IMR-90 (cell line): ENCODE measurements at regions not wholly inside any gene's neighbourhood (a gene's known extent, or its start where the extent isn't known, plus 50 kb on each side); places are given as distances from the start of the nearest gene placed in this dataset.

Experiments used
- ATAC-seq: fragments of 200-7000 bp; cut with Tn5 transposase; 2 replicates; pipeline ENCODE4 v1.9.1; 2020; ENCODE audit warnings: low read depth, mild to moderate bottlenecking, moderate library complexity
- BruUV-seq: library from RNA; stranded (reverse); fragments of 400-500 nt; replicated peaks from 2 replicates; lab custom pipeline; 2021; lab: Mats Ljungman, UMichigan
- CTCF ChIA-PET: fragments of 300-600 bp; formaldehyde crosslinking; extraction: SDS; loops from one replicate; lab custom pipeline; 2021; ENCODE audit warnings: antibody characterized with exemption; lab: Yijun Ruan, JAX
- POLR2A ChIA-PET: fragments of 300-600 bp; sonication (Branson Sonifier 250); formaldehyde crosslinking; loops from one replicate; lab custom pipeline; 2022; ENCODE audit warnings: antibody characterized with exemption; ENCODE audit not compliant: unreplicated experiment; lab: Charles Lee
- DNase-seq: peaks from one replicate; pipeline ENCODE4 v3.0.0; 2013
- H2AFZ ChIP-seq: replicated peaks from 2 replicates; pipeline ENCODE3; 2013; ENCODE audit warnings: low read length, mild to moderate bottlenecking; ENCODE audit not compliant: poor library complexity
- H2AK5ac ChIP-seq: 2 replicates; pipeline ENCODE4 v1.6.1; 2013; ENCODE audit warnings: low read depth, low read length, inconsistent platforms
- H2AK9ac ChIP-seq: replicated peaks from 2 replicates; pipeline ENCODE3; 2013; ENCODE audit warnings: mild to moderate bottlenecking, low read depth, low read length, moderate library complexity; ENCODE audit not compliant: poor library complexity
- H2BK120ac ChIP-seq: 2 replicates; pipeline ENCODE4 v1.6.1; 2013; ENCODE audit warnings: low read depth, low read length, inconsistent platforms
- H2BK15ac ChIP-seq: 3 replicates; pipeline ENCODE4 v1.6.1; 2013; ENCODE audit warnings: low read depth, low read length, inconsistent platforms
- H2BK20ac ChIP-seq: 2 replicates; pipeline ENCODE4 v1.6.1; 2013; ENCODE audit warnings: low read depth, mild to moderate bottlenecking, inconsistent platforms, low read length, moderate library complexity
- H2BK5ac ChIP-seq: 2 replicates; pipeline ENCODE4 v1.6.1; 2013; ENCODE audit warnings: mild to moderate bottlenecking, low read depth, low read length, inconsistent platforms; ENCODE audit not compliant: poor library complexity, severe bottlenecking
- H3K14ac ChIP-seq: replicated peaks from 2 replicates; pipeline ENCODE4 v1.6.1; 2013; ENCODE audit warnings: low read depth, low read length, inconsistent platforms
- H3K18ac ChIP-seq: 2 replicates; pipeline ENCODE4 v1.6.1; 2013; ENCODE audit warnings: low read depth, low read length, control low read depth
- H3K23ac ChIP-seq: 2 replicates; pipeline ENCODE4 v1.6.1; 2013; ENCODE audit warnings: low read depth, low read length, inconsistent platforms
- H3K27ac ChIP-seq: 2 replicates; pipeline ENCODE4 v1.5.1; 2013; ENCODE audit warnings: mild to moderate bottlenecking, control low read depth, low read length; ENCODE audit not compliant: insufficient read depth
- H3K27me3 ChIP-seq: 2 replicates; pipeline ENCODE4 v1.6.1; 2013; ENCODE audit warnings: low read length; ENCODE audit not compliant: control insufficient read depth, insufficient read depth
- H3K36me3 ChIP-seq: 2 replicates; pipeline ENCODE4 v1.6.1; 2013; ENCODE audit warnings: low read length, mixed read lengths; ENCODE audit not compliant: control insufficient read depth, insufficient read depth
- H3K4ac ChIP-seq: 2 replicates; pipeline ENCODE4 v1.6.1; 2013; ENCODE audit warnings: low read depth, low read length, inconsistent platforms
- H3K4me1 ChIP-seq: 2 replicates; pipeline ENCODE4 v1.6.1; 2013; ENCODE audit warnings: low read length, mixed read lengths; ENCODE audit not compliant: control insufficient read depth, insufficient read depth
- H3K4me2 ChIP-seq: 2 replicates; pipeline ENCODE4 v1.6.1; 2013; ENCODE audit warnings: low read depth, mild to moderate bottlenecking, control low read depth, low read length, moderate library complexity
- H3K4me3 ChIP-seq: 2 replicates; pipeline ENCODE4 v1.5.1; 2013; ENCODE audit warnings: low read depth, mild to moderate bottlenecking, control low read depth, low read length, moderate library complexity; ENCODE audit not compliant: insufficient read depth
- H3K56ac ChIP-seq: 2 replicates; pipeline ENCODE4 v1.6.1; 2013; ENCODE audit warnings: low read length, inconsistent platforms; ENCODE audit not compliant: insufficient read depth; ENCODE audit errors: extremely low read depth
- H3K79me1 ChIP-seq, 2 experiments: 2 replicates each; pipeline ENCODE4 v1.6.1; 2013; ENCODE audit warnings: low read length in 2 of 2, inconsistent platforms in 1 of 2, low read depth in 1 of 2
- H3K9ac ChIP-seq: 2 replicates; pipeline ENCODE4 v1.6.1; 2013; ENCODE audit warnings: low read depth, low read length, control low read depth
- H3K9me1 ChIP-seq: 2 replicates; pipeline ENCODE4 v1.6.1; 2013; ENCODE audit warnings: low read length, inconsistent platforms; ENCODE audit not compliant: insufficient read depth
- H3K9me3 ChIP-seq: 2 replicates; pipeline ENCODE4 v1.6.1; 2013; ENCODE audit warnings: low read length; ENCODE audit not compliant: control insufficient read depth, insufficient read depth
- H4K20me1 ChIP-seq: 2 replicates; pipeline ENCODE4 v1.6.1; 2013; ENCODE audit warnings: low read length, inconsistent platforms; ENCODE audit not compliant: insufficient read depth
- H4K5ac ChIP-seq: 2 replicates; pipeline ENCODE4 v1.6.1; 2013; ENCODE audit warnings: mild to moderate bottlenecking, low read depth, low read length, control low read depth
- H4K8ac ChIP-seq, 2 experiments: 2 replicates each; pipeline ENCODE4 v1.6.1; 2013; ENCODE audit warnings: low read depth in 2 of 2, low read length in 2 of 2, control low read depth in 1 of 2, inconsistent platforms in 1 of 2
- H4K91ac ChIP-seq: 2 replicates; pipeline ENCODE4 v1.6.1; 2013; ENCODE audit warnings: low read depth, low read length, inconsistent platforms; ENCODE audit not compliant: insufficient read depth
- CEBPB ChIP-seq: IDR thresholded peaks from 2 replicates; pipeline ENCODE4 v1.6.1; 2012; ENCODE audit warnings: low read depth, low read length, improper control_type of control experiment
- CHD1 ChIP-seq: IDR thresholded peaks from 2 replicates; pipeline ENCODE4 v1.6.1; 2012; ENCODE audit warnings: low read depth, low read length, improper control_type of control experiment
- FOS ChIP-seq: fragments of 150-350 bp; IDR thresholded peaks from 2 replicates; pipeline ENCODE4 v1.6.1; 2016; ENCODE audit warnings: low read depth, low read length
- MAFK ChIP-seq: IDR thresholded peaks from 2 replicates; pipeline ENCODE4 v1.6.1; 2012; ENCODE audit warnings: low read depth, low read length, improper control_type of control experiment
- MAZ ChIP-seq: IDR thresholded peaks from 2 replicates; pipeline ENCODE4 v1.6.1; 2012; ENCODE audit warnings: low read depth, mild to moderate bottlenecking, low read length, improper control_type of control experiment, moderate library complexity, borderline replicate concordance
- POLR2A ChIP-seq: IDR thresholded peaks from 2 replicates; pipeline ENCODE4 v1.6.1; 2012; ENCODE audit warnings: mild to moderate bottlenecking, low read depth, low read length
- WGBS, 2 experiments: methylation state at CpG; one replicate each; pipeline versions ENCODE4 v1.1.5 to v1.1.7; 2013; ENCODE audit warnings: missing lambda C conversion rate in 2 of 2; ENCODE audit not compliant: insufficient read length in 1 of 2; ENCODE audit errors: extremely low coverage in 2 of 2; 5-methylcytosine and 5-hydroxymethylcytosine counted together
- dilution Hi-C: fragments of 300-500 bp; cut with HindIII; formaldehyde crosslinking; loops from one replicate; pipeline ENCODE4 v1.14.3; 2018; ENCODE audit warnings: low sequenced_read_pairs; ENCODE audit not compliant: unreplicated experiment
- in situ Hi-C: fragments of 300-500 bp; cut with MboI; formaldehyde crosslinking; loops from 3 replicates; pipeline ENCODE4 v1.14.3; 2019; ENCODE audit warnings: low sequenced_read_pairs, inconsistent platforms, mixed read lengths
- intact Hi-C: fragments of 100-400 bp; cut with micrococcal nuclease; formaldehyde crosslinking; loops from 2 replicates; pipeline ENCODE4 v1.10.0; 2022
- TF ChIP-seq, protein P1 (sequence below): conservative IDR thresholded peaks from 2 replicates; pipeline ENCODE4 v1.5.1; 2012; ENCODE audit warnings: mild to moderate bottlenecking, low read depth, low read length, improper control_type of control experiment
- TF ChIP-seq, protein P2 (sequence below): fragments of 150-350 bp; IDR thresholded peaks from 2 replicates; pipeline ENCODE4 v1.6.1; 2016; ENCODE audit warnings: low read depth, mild to moderate bottlenecking, low read length, moderate library complexity, borderline replicate concordance

GRCh38 chr12:111256629-111257434 lies 112.1 kb downstream of the PHETA1 start:
- Histone ChIP-seq H3K4me2 (no peak overlapping the region), H3K14ac (no peak overlapping the region), H4K20me1 (no peaks in the 10 kb centered on the region), H2AFZ (no peak overlapping the region), H3K4me1 (no peaks in the 10 kb centered on the region), H3K27me3 (no peaks in the 10 kb centered on the region; the same call in 1 of the 2 replicates), H2BK5ac (no peak overlapping the region), H3K79me1 (no peaks in the 10 kb centered on the region), H2AK9ac (no peak overlapping the region), H3K36me3 (no peaks in the 10 kb centered on the region), H2BK15ac (no peak overlapping the region), H3K4ac (no peak overlapping the region), H2AK5ac (no peak overlapping the region), H3K9me1 (no peaks in the 10 kb centered on the region), H3K4me3 (no peak overlapping the region), H3K9ac (no peak overlapping the region), H2BK20ac (no peak overlapping the region), H3K56ac (no peak overlapping the region), H3K9me3 (no peaks in the 10 kb centered on the region), H4K91ac (no peak overlapping the region), H4K8ac (no peak overlapping the region), H3K18ac (no peak overlapping the region), H3K23ac (no peak overlapping the region), H4K5ac (no peak overlapping the region), H3K27ac (no peak overlapping the region), H2BK120ac (no peak overlapping the region)
- ATAC-seq: no peak
- DNase-seq: no peak
- BruUV-seq: no TSS peak
- TF ChIP-seq, protein P1, sequence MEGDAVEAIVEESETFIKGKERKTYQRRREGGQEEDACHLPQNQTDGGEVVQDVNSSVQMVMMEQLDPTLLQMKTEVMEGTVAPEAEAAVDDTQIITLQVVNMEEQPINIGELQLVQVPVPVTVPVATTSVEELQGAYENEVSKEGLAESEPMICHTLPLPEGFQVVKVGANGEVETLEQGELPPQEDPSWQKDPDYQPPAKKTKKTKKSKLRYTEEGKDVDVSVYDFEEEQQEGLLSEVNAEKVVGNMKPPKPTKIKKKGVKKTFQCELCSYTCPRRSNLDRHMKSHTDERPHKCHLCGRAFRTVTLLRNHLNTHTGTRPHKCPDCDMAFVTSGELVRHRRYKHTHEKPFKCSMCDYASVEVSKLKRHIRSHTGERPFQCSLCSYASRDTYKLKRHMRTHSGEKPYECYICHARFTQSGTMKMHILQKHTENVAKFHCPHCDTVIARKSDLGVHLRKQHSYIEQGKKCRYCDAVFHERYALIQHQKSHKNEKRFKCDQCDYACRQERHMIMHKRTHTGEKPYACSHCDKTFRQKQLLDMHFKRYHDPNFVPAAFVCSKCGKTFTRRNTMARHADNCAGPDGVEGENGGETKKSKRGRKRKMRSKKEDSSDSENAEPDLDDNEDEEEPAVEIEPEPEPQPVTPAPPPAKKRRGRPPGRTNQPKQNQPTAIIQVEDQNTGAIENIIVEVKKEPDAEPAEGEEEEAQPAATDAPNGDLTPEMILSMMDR: no peak
- TF ChIP-seq CEBPB: no peak
- no peak for TF ChIP-seq POLR2A
- no peak for TF ChIP-seq MAZ
- TF ChIP-seq FOS: no peak
- no peak for TF ChIP-seq CHD1
- TF ChIP-seq, protein P2, sequence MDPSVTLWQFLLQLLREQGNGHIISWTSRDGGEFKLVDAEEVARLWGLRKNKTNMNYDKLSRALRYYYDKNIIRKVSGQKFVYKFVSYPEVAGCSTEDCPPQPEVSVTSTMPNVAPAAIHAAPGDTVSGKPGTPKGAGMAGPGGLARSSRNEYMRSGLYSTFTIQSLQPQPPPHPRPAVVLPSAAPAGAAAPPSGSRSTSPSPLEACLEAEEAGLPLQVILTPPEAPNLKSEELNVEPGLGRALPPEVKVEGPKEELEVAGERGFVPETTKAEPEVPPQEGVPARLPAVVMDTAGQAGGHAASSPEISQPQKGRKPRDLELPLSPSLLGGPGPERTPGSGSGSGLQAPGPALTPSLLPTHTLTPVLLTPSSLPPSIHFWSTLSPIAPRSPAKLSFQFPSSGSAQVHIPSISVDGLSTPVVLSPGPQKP: no peak
- TF ChIP-seq MAFK: no peak
- ChIA-PET CTCF (no interaction called here), POLR2A (no interaction called here)
- intact Hi-C loops: no loop called here
- dilution Hi-C loops: no loop called here
- in situ Hi-C loops: no loop called here
- 34 to 92% methylated on average over 1 to 3 of the region's 10 CpGs for WGBS, 2 experiments
